HEK293 (cell line): ENCODE measurements at regions not wholly inside any gene's neighbourhood (a gene's known extent, or its start where the extent isn't known, plus 50 kb on each side); places are given as distances from the start of the nearest gene placed in this dataset.

ENCODE experiments used
- CTCF ChIA-PET: fragments of 350-600 bp; formaldehyde crosslinking; extraction: SDS; loops from one replicate; lab custom pipeline; 2021; ENCODE audit warnings: antibody characterized with exemption; lab: Yijun Ruan, JAX
- POLR2A ChIA-PET: fragments of 300-600 bp; formaldehyde crosslinking; extraction: SDS; loops from one replicate; lab custom pipeline; 2020; ENCODE audit warnings: antibody characterized with exemption, inconsistent platforms; lab: Yijun Ruan, JAX
- H3K27ac ChIP-seq: fragments of 200-500 bp; sonication (Bioruptor generic); 2 replicates; pipeline ENCODE4 v1.5.1; 2014; ENCODE audit warnings: low read depth, low read length, control low read depth, inconsistent platforms; ENCODE audit errors: extremely low read depth
- H3K36me3 ChIP-seq, 2 experiments: fragments of 200-500 bp in 1 of 2; sonication (Bioruptor generic) in 1 of 2; 1 replicate in 1 of 2; 2 replicates in 1 of 2; pipeline ENCODE4 v1.5.1; 2014 to 2017; ENCODE audit warnings: inconsistent platforms in 2 of 2, low read length in 2 of 2; ENCODE audit not compliant: control insufficient read depth in 2 of 2, insufficient read depth in 1 of 2
- H3K4me1 ChIP-seq: fragments of 200-500 bp; sonication (Bioruptor generic); 2 replicates; pipeline ENCODE4 v1.5.1; 2014; ENCODE audit warnings: mild to moderate bottlenecking, low read length, inconsistent platforms; ENCODE audit not compliant: control insufficient read depth, insufficient read depth
- H3K4me3 ChIP-seq: 2 replicates; pipeline ENCODE4 v1.5.1; 2011; ENCODE audit warnings: low read depth, mild to moderate bottlenecking, control low read depth, low read length, moderate library complexity
- H3K9me3 ChIP-seq: fragments of 200-500 bp; sonication (Bioruptor generic); 2 replicates; pipeline ENCODE4 v1.5.1; 2014; ENCODE audit warnings: low read depth, low read length, inconsistent platforms; ENCODE audit not compliant: control insufficient read depth, insufficient read depth
- GLI2 ChIP-seq: fragments of 450-650 bp; formaldehyde crosslinking; IDR thresholded peaks from 2 replicates; pipeline ENCODE4; 2017; ENCODE audit warnings: missing biosample characterization, missing genetic modification characterization, low read depth, borderline replicate concordance
- GLIS1 ChIP-seq: fragments of 450-650 bp; formaldehyde crosslinking; IDR thresholded peaks from 2 replicates; pipeline ENCODE4 v1.5.1; 2016; ENCODE audit warnings: missing biosample characterization, missing genetic modification characterization
- INSM2 ChIP-seq: fragments of 450-650 bp; formaldehyde crosslinking; IDR thresholded peaks from 2 replicates; pipeline ENCODE4 v1.5.1; 2016; ENCODE audit warnings: missing biosample characterization, missing genetic modification characterization
- KLF1 ChIP-seq: fragments of 450-650 bp; formaldehyde crosslinking; IDR thresholded peaks from 2 replicates; pipeline ENCODE4 v1.5.1; 2016; ENCODE audit warnings: missing biosample characterization, missing genetic modification characterization
- PRDM6 ChIP-seq: fragments of 450-650 bp; formaldehyde crosslinking; IDR thresholded peaks from 2 replicates; pipeline ENCODE4 v1.5.1; 2017; ENCODE audit warnings: missing biosample characterization, missing genetic modification characterization
- SCRT2 ChIP-seq: fragments of 450-650 bp; formaldehyde crosslinking; IDR thresholded peaks from 2 replicates; pipeline ENCODE4 v1.5.1; 2016; ENCODE audit warnings: missing biosample characterization, missing genetic modification characterization
- ZBTB20 ChIP-seq: fragments of 450-650 bp; formaldehyde crosslinking; IDR thresholded peaks from 2 replicates; pipeline ENCODE4 v1.5.1; 2016; ENCODE audit warnings: missing biosample characterization, missing genetic modification characterization
- ZFP41 ChIP-seq: fragments of 450-650 bp; formaldehyde crosslinking; IDR thresholded peaks from 2 replicates; pipeline ENCODE4 v1.5.1; 2016; ENCODE audit warnings: missing biosample characterization, missing genetic modification characterization, borderline replicate concordance
- ZNF112 ChIP-seq: fragments of 450-650 bp; formaldehyde crosslinking; IDR thresholded peaks from 2 replicates; pipeline ENCODE4 v1.5.0; 2017; ENCODE audit warnings: missing biosample characterization, missing genetic modification characterization
- ZNF121 ChIP-seq: fragments of 450-650 bp; formaldehyde crosslinking; IDR thresholded peaks from 2 replicates; pipeline ENCODE4 v1.5.1; 2016; ENCODE audit warnings: missing biosample characterization, missing genetic modification characterization
- ZNF155 ChIP-seq: fragments of 450-650 bp; formaldehyde crosslinking; IDR thresholded peaks from 2 replicates; pipeline ENCODE4 v1.5.1; 2016; ENCODE audit warnings: missing biosample characterization, missing genetic modification characterization
- ZNF239 ChIP-seq: fragments of 450-650 bp; formaldehyde crosslinking; IDR thresholded peaks from 2 replicates; pipeline ENCODE4 v1.5.1; 2016; ENCODE audit warnings: missing biosample characterization, missing genetic modification characterization
- ZNF362 ChIP-seq: fragments of 450-650 bp; formaldehyde crosslinking; IDR thresholded peaks from 2 replicates; pipeline ENCODE4 v1.5.1; 2016; ENCODE audit warnings: missing biosample characterization, missing genetic modification characterization
- ZNF501 ChIP-seq: fragments of 450-650 bp; formaldehyde crosslinking; IDR thresholded peaks from 2 replicates; pipeline ENCODE4 v1.5.1; 2016; ENCODE audit warnings: missing biosample characterization, missing genetic modification characterization
- ZNF654 ChIP-seq: fragments of 450-650 bp; formaldehyde crosslinking; IDR thresholded peaks from 2 replicates; pipeline ENCODE4 v1.5.1; 2016; ENCODE audit warnings: low read depth, missing biosample characterization, missing genetic modification characterization
- ZNF704 ChIP-seq: fragments of 450-650 bp; formaldehyde crosslinking; IDR thresholded peaks from 2 replicates; pipeline ENCODE4 v1.5.1; 2016; ENCODE audit warnings: missing biosample characterization, missing genetic modification characterization
- ZNF747 ChIP-seq: fragments of 450-650 bp; formaldehyde crosslinking; IDR thresholded peaks from 2 replicates; pipeline ENCODE4 v1.5.1; 2016; ENCODE audit warnings: missing biosample characterization, missing genetic modification characterization
- ZNF785 ChIP-seq: fragments of 450-650 bp; formaldehyde crosslinking; IDR thresholded peaks from 2 replicates; pipeline ENCODE4 v1.5.1; 2016; ENCODE audit warnings: missing biosample characterization, missing genetic modification characterization
- ZNF830 ChIP-seq: fragments of 450-650 bp; IDR thresholded peaks from 2 replicates; pipeline ENCODE4 v1.5.0; 2018; ENCODE audit warnings: missing biosample characterization, missing genetic modification characterization, low read depth, mild to moderate bottlenecking, moderate library complexity
- ZNF843 ChIP-seq: fragments of 450-650 bp; formaldehyde crosslinking; IDR thresholded peaks from 2 replicates; pipeline ENCODE4 v1.5.1; 2016; ENCODE audit warnings: missing biosample characterization, missing genetic modification characterization

- POLR2A ChIA-PET = no interaction called here
- no peaks in the 10 kb centered on the region for H3K36me3 ChIP-seq
- CTCF ChIA-PET = no interaction called here
- no peaks in the 10 kb centered on the region for H3K9me3 ChIP-seq
- no peak overlapping the region for H3K27ac ChIP-seq
- H3K4me3 ChIP-seq = no peak overlapping the region
- no peaks in the 10 kb centered on the region for H3K4me1 ChIP-seq
- no peak for TF ChIP-seq ZNF112 (tag by site-specific recombination)
- TF ChIP-seq ZNF239 (tag by site-specific recombination) = no peak
- TF ChIP-seq PRDM6 (tag by site-specific recombination) = no peak
- no peak for TF ChIP-seq ZNF843
Observed at GRCh38 chr18:65322895-65323294, 427.9 kb upstream of the CDH7 start.

- Histone ChIP-seq H3K36me3 (no peaks in the 10 kb centered on the region), H3K4me3 (no peak overlapping the region), H3K4me1 (no peaks in the 10 kb centered on the region)
- TF ChIP-seq ZNF785 (tag by site-specific recombination) = no peak
- no peak for TF ChIP-seq SCRT2 (tag by site-specific recombination)
- TF ChIP-seq GLI2 (tag by site-specific recombination) = no peak
- no peak for TF ChIP-seq ZNF121
- no peak for TF ChIP-seq ZNF747
- no peak for TF ChIP-seq INSM2 (tag by site-specific recombination)
- TF ChIP-seq ZNF362 (tag by site-specific recombination) = no peak
- TF ChIP-seq ZNF830 = no peak
- no peak for TF ChIP-seq KLF1 (tag by site-specific recombination)
- no peak for TF ChIP-seq GLIS1 (tag by site-specific recombination)
- TF ChIP-seq ZNF704 (tag by site-specific recombination) = no peak
- TF ChIP-seq ZBTB20 (tag by site-specific recombination) = no peak
- TF ChIP-seq ZNF155 (tag by site-specific recombination) = no peak
- no peak for TF ChIP-seq ZFP41
- TF ChIP-seq ZNF501 (tag by site-specific recombination) = no peak
- TF ChIP-seq, all 188 proteins: peak for 0
- Histone ChIP-seq H3K9me3 (no peaks in the 10 kb centered on the region), H3K27ac (no peak overlapping the region)
- POLR2A ChIA-PET = no interaction called here
- CTCF ChIA-PET = no interaction called here
Observed at GRCh38 chr18:65298422-65298821, 452.4 kb upstream of the CDH7 start.

DNA sequence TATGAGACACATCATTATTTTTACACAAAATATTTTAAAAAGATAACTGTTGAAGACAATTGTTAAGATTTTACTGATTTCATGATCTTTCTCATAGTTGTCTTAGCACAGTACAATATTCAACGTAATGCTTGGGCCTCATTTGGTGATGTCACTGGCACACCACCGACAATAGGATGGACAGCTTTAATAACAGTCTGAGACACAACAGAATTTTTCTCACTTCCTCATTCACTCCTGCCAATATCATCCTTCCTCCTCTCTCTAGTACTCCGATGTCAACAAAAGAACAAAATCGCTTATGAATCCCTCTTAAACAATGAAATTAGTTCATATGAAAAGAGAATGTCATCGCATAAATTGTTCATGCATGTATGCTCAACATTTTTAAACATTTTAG is 461.9 kb upstream of the CDH7 start:
- no peak for TF ChIP-seq ZNF654 (tag by site-specific recombination)
- POLR2A ChIA-PET = no interaction called here
- no peaks in the 10 kb centered on the region for H3K4me1 ChIP-seq
- no peak overlapping the region for H3K27ac ChIP-seq
- H3K4me3 ChIP-seq = no peak overlapping the region
- CTCF ChIA-PET = interaction anchor here (0.7 kb wide), 1 partner anchor 15 kb away, joined by 6 read pairs; no protein-coding TSS in a partner anchor
- H3K9me3 ChIP-seq = no peaks in the 10 kb centered on the region
- no peaks in the 10 kb centered on the region for H3K36me3 ChIP-seq
